IPS DF 6.9 (cell line): ENCODE measurements at regions not wholly inside any gene's neighbourhood (a gene's known extent, or its start where the extent isn't known, plus 50 kb on each side); places are given as distances from the start of the nearest gene placed in this dataset.

ENCODE experiments used
- DNase-seq: peaks from one replicate; pipeline ENCODE4 v3.0.0-alpha.2; 2013; ENCODE audit warnings: low read depth, low spot score
- H3K27ac ChIP-seq: one replicate; pipeline ENCODE4 v1.5.1; 2013; ENCODE audit warnings: low read length, control low read depth
- H3K27me3 ChIP-seq: 2 replicates; pipeline ENCODE4 v1.6.1; 2013; ENCODE audit warnings: mild to moderate bottlenecking, low read length; ENCODE audit not compliant: control insufficient read depth, insufficient read depth
- H3K36me3 ChIP-seq: 2 replicates; pipeline ENCODE4 v1.6.1; 2013; ENCODE audit warnings: low read length; ENCODE audit not compliant: control insufficient read depth, insufficient read depth
- H3K4me1 ChIP-seq: 2 replicates; pipeline ENCODE4 v1.6.1; 2013; ENCODE audit warnings: low read length; ENCODE audit not compliant: control insufficient read depth, insufficient read depth
- H3K4me3 ChIP-seq: 2 replicates; pipeline ENCODE4 v1.5.1; 2013; ENCODE audit warnings: mild to moderate bottlenecking, low read length
- H3K9me3 ChIP-seq: 2 replicates; pipeline ENCODE4 v1.6.1; 2013; ENCODE audit warnings: low read length, inconsistent platforms; ENCODE audit not compliant: control insufficient read depth, insufficient read depth
- WGBS: extraction: QIAGEN DNeasy Blood & Tissue Kit; methylation state at CpG from one replicate; pipeline ENCODE4 v1.1.7; 2013; ENCODE audit warnings: mixed read lengths, missing lambda C conversion rate; ENCODE audit not compliant: insufficient read length, insufficient coverage; 5-methylcytosine and 5-hydroxymethylcytosine counted together

DNA sequence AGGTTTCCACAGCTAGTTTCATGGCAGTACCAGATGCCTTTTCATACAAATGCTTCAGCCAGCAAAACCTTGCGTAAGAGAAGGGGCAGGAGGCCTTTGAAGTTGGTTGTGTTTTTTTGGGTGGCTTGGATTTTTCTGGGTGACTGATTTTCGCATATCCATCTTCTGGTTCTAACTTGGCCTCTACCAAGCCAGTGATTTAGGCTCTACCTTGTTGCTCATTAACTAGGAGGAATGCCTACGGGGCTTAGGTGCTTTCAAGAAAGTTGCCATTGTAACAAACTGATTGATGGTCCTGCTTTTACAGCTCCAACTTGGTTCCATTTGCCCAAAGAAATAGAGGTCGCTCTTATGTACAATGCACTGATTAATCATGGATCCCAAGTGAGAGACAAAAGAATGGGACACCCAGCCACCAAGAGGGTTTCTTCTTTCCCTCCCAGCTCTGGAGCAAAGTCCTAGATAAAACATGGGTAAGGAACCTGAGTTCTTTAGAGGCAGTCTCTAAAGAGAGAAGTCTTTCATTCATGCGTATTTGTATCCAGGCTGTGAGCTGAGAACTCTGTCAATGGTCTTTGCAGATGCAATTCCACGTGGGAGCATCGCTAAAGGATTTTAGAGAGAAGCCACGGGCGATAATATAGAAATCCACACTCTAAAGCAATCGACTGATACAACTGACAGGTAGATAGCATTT lies 92.1 kb upstream of the FGFR2 start:
- no peak overlapping the region for H3K4me3 ChIP-seq
- no peak for DNase-seq
- 0 out of 2 replicates have a peak, but pooled peaks cover 1% of the 10 kb centered on the region for H3K4me1 ChIP-seq
- H3K9me3 ChIP-seq, result no peaks in the 10 kb centered on the region
- H3K27ac ChIP-seq, result no peak overlapping the region
- H3K36me3 ChIP-seq, result no peaks in the 10 kb centered on the region
- WGBS, result no CpG with 5 or more reads among the region's 10 CpGs
- H3K27me3 ChIP-seq, result no peaks in the 10 kb centered on the region

GRCh38 chr10:121687095-121687813 lies 89.0 kb upstream of the FGFR2 start:
- WGBS, result no CpG with 5 or more reads among the region's 11 CpGs
- Histone ChIP-seq H3K4me1 (no peaks in the 10 kb centered on the region), H3K27me3 (no peaks in the 10 kb centered on the region), H3K4me3 (no peak overlapping the region), H3K27ac (no peak overlapping the region), H3K9me3 (no peaks in the 10 kb centered on the region), H3K36me3 (no peaks in the 10 kb centered on the region)
- DNase-seq, result no peak

DNA sequence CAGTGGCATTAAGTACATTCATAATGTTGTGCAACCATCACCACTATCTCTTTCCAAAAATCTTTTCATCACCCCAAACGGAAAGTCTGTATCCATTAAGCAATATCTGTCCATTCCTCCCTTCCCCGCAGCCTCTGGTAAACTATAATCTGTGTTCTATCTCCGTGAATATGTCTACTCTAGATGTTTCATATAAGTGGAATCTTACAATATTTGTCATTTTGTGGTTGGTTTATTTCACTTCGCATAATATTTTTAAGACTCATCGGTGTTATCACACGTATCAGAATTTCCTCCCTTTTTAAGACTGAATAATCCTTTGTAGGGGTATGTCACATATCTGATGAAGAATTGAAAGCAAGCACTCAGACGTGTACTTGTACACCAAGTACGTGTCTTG lies 86.0 kb upstream of the FGFR2 start:
- no peak overlapping the region for H3K27ac ChIP-seq
- no peak overlapping the region for H3K4me3 ChIP-seq
- DNase-seq, result no peak
- H3K4me1 ChIP-seq, result no peaks in the 10 kb centered on the region
- H3K9me3 ChIP-seq, result no peaks in the 10 kb centered on the region
- WGBS, result no CpG with 5 or more reads among the region's 8 CpGs
- H3K27me3 ChIP-seq, result no peaks in the 10 kb centered on the region
- no peaks in the 10 kb centered on the region for H3K36me3 ChIP-seq

DNA sequence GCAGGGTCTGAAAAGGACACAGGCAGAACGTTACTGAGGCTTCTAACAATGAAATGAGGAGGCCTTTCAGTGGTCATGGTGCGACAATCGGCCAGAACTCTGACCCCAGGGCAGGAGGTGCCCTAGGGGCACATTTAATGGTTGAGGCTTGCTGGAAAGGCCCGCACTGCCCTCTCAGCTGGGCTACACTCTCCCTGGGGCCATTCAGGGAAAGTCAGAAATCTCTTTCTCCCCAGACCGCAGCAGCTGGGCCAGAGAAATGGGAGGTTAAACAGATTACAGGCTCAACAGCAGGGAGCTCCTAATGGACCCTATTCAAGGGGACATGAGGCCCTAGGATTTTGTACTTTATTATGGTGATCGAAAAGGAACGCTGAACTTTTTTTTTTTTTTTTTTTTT lies 85.6 kb upstream of the FGFR2 start:
- H3K36me3 ChIP-seq, result no peaks in the 10 kb centered on the region
- no peaks in the 10 kb centered on the region for H3K4me1 ChIP-seq

GRCh38 chr10:121683366-121683765 lies 85.1 kb upstream of the FGFR2 start:
- WGBS, result no CpG with 5 or more reads among the region's 5 CpGs
- no peak for DNase-seq
- H3K9me3 ChIP-seq, result no peaks in the 10 kb centered on the region
- H3K27me3 ChIP-seq, result no peaks in the 10 kb centered on the region
- H3K36me3 ChIP-seq, result no peaks in the 10 kb centered on the region
- no peaks in the 10 kb centered on the region for H3K4me1 ChIP-seq
- H3K27ac ChIP-seq, result no peak overlapping the region
- no peak overlapping the region for H3K4me3 ChIP-seq

More for the DNA sequence above, 85.6 kb upstream of the FGFR2 start:
- Histone ChIP-seq H3K4me3 (no peak overlapping the region), H3K9me3 (no peaks in the 10 kb centered on the region), H3K27me3 (no peaks in the 10 kb centered on the region), H3K27ac (no peak overlapping the region)
- no CpG with 5 or more reads among the region's 7 CpGs for WGBS
- DNase-seq, result no peak

- Histone ChIP-seq H3K4me3 (no peak overlapping the region), H3K27me3 (no peaks in the 10 kb centered on the region), H3K36me3 (no peaks in the 10 kb centered on the region), H3K27ac (no peak overlapping the region), H3K9me3 (no peaks in the 10 kb centered on the region), H3K4me1 (no peaks in the 10 kb centered on the region)
- DNase-seq, result no peak
- no CpG with 5 or more reads among the region's 24 CpGs for WGBS
Measured at GRCh38 chr10:121681997-121682687, 83.9 kb upstream of the FGFR2 start.

DNA sequence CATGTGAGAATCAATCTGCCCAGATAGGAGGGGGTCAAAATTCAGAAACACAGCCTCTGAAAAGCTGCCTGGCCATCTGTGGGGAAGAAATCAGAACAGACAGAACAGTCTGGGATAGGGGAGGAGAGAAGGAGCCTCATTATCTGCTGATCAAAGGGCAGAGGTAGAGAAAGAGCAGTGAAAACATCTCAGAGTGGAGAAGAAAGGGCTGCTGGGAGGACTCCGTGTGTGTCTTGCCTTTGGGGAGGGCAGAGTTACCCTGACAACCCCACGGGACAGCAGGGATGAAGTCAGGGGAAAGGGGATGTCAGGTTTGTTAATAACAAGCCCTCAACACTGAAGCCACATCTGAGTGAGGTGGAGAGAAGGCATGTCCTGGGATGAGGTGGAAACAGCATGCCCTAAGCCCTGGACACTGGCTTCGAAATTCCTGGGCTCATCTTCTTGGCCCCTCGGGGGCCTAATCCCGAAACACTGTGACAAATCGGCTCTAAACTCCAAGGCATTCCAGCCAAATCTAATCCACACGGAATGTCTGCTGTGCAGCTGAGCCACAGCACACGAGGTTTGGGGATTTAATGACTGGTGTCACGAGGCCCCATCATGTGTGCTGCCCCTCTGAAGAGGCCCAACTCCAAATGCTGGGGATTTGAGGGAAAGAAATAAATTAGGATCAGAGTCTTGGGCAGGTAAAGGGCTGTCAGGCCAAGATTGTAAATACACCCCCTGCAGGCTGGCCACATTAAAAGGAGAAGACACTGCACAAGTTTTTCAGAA lies 82.8 kb upstream of the FGFR2 start:
- Histone ChIP-seq H3K4me3 (no peak overlapping the region), H3K9me3 (no peaks in the 10 kb centered on the region), H3K4me1 (no peaks in the 10 kb centered on the region), H3K36me3 (no peaks in the 10 kb centered on the region), H3K27me3 (no peaks in the 10 kb centered on the region), H3K27ac (no peak overlapping the region)
- no CpG with 5 or more reads among the region's 9 CpGs for WGBS
- DNase-seq, result no peak

GRCh38 chr10:121679916-121680315 lies 81.7 kb upstream of the FGFR2 start:
- no CpG with 5 or more reads among the region's 4 CpGs for WGBS
- no peak overlapping the region for H3K27ac ChIP-seq

DNA sequence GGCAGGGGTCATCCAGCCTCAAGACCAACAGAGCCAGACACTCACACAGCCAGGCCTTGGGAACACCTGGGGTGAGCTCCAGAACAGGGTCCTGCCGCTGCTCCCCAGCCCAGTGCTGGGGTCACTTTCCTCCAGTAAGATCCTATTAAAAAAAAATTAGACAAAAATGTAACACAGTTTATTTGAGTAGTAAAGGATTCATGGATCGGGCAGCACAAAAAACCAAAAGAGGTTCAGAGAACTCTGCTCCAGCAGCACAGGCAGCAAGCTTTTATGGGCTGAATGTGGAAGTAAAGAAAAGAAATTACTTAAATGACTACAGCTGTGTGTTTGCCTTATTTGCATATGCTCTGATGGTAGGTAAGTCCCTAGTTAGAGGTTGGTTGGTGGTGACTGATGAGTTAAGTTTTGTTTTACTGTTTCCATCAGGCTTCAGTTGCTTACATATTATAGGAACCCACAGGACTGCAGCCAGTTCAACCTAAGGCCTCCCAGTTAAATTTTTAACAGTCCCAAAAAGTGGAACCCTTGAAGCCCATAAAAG lies 80.5 kb upstream of the FGFR2 start:
- H3K27me3 ChIP-seq, result no peaks in the 10 kb centered on the region
- H3K36me3 ChIP-seq, result no peaks in the 10 kb centered on the region
- no peaks in the 10 kb centered on the region for H3K4me1 ChIP-seq
- no peak overlapping the region for H3K4me3 ChIP-seq
- no peaks in the 10 kb centered on the region for H3K9me3 ChIP-seq
- no peak for DNase-seq
- WGBS, result no CpG with 5 or more reads among the region's 2 CpGs
- H3K27ac ChIP-seq, result no peak overlapping the region

More at GRCh38 chr10:121679916-121680315, 81.7 kb upstream of the FGFR2 start:
- no peaks in the 10 kb centered on the region for H3K36me3 ChIP-seq
- no peak overlapping the region for H3K4me3 ChIP-seq
- no peaks in the 10 kb centered on the region for H3K9me3 ChIP-seq
- DNase-seq, result no peak
- no peaks in the 10 kb centered on the region for H3K4me1 ChIP-seq
- H3K27me3 ChIP-seq, result no peaks in the 10 kb centered on the region

DNA sequence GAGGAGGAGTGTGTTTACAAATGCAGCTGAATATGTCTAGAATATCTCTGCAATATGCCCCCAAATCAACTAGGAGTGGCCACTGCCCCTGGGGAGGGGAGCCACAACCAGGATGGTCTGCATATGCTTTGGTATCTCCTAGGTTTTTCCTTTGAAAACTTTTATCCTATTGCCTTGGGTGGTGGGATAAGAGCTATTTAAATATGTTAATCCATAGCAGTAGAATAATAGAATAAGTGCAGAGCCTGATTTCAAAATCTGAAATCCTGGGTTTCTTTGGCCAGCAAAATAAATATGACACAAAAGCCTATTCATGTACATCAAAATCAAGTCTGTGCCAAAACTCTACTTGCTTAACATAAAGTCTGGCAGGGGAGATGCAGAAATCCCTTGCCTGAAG lies 79.6 kb upstream of the FGFR2 start:
- Histone ChIP-seq H3K4me3 (no peak overlapping the region), H3K4me1 (no peaks in the 10 kb centered on the region), H3K27me3 (no peaks in the 10 kb centered on the region), H3K27ac (no peak overlapping the region), H3K36me3 (no peaks in the 10 kb centered on the region), H3K9me3 (no peaks in the 10 kb centered on the region)
- no peak for DNase-seq
